Activated CD8-positive, alpha-beta memory T cell treated with anti-CD3 and anti-CD28 coated beads for 36 hours (primary cell): ENCODE measurements at regions not wholly inside any gene's neighbourhood (a gene's known extent, or its start where the extent isn't known, plus 50 kb on each side); places are given as distances from the start of the nearest gene placed in this dataset.

Source experiments
- CTCF ChIA-PET: fragments of 350-600 bp; sonication (Branson Sonifier 250); formaldehyde crosslinking; loops from one replicate; lab custom pipeline; 2021; ENCODE audit warnings: antibody characterized with exemption; lab: Charles Lee
- POLR2A ChIA-PET: fragments of 350-600 bp; sonication (Branson Sonifier 250); formaldehyde crosslinking; loops from one replicate; lab custom pipeline; 2021; ENCODE audit warnings: antibody characterized with exemption; lab: Charles Lee

GRCh38 chr14:42671636-42672035 lies 1065.0 kb downstream of the LRFN5 start:
- POLR2A ChIA-PET = interaction anchor here (0.6 kb wide), 1 partner anchor 139 kb away, joined by 3 read pairs; no protein-coding TSS in a partner anchor

GRCh38 chr14:42665083-42665482 lies 1058.4 kb downstream of the LRFN5 start:
- POLR2A ChIA-PET = no interaction called here
- CTCF ChIA-PET = no interaction called here

More at GRCh38 chr14:42671636-42672035, 1065.0 kb downstream of the LRFN5 start:
- CTCF ChIA-PET = interaction anchor here (0.9 kb wide), 1 partner anchor 19 kb away, joined by 3 read pairs; no protein-coding TSS in a partner anchor

GRCh38 chr14:42664190-42664589 lies 1057.5 kb downstream of the LRFN5 start:
- CTCF ChIA-PET = no interaction called here
- POLR2A ChIA-PET = no interaction called here

- POLR2A ChIA-PET = no interaction called here
Measured at GRCh38 chr14:42654707-42655106, 1048.0 kb downstream of the LRFN5 start.

DNA sequence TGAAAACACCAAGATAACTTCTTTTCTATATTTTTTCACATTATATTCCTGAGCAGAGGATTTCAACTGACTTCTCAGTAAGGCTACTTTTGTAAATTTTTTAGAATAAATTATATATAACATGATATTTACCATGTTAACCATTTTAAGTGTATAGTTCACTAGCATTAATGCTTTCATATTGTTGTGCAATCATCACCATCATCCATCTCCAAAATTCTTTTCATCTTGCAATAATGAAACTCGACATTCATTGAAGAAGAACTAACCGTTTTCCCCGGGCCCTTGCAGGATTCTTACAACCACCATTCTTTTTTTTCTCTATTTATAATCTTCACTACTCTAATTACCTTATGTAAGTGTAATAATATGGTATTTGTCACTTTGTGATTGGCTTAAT lies 1036.1 kb downstream of the LRFN5 start:
- POLR2A ChIA-PET = no interaction called here
- CTCF ChIA-PET = no interaction called here

More at GRCh38 chr14:42654707-42655106, 1048.0 kb downstream of the LRFN5 start:
- CTCF ChIA-PET = no interaction called here

GRCh38 chr14:42633504-42634095 lies 1026.9 kb downstream of the LRFN5 start:
- ChIA-PET CTCF (no interaction called here), POLR2A (no interaction called here)

DNA sequence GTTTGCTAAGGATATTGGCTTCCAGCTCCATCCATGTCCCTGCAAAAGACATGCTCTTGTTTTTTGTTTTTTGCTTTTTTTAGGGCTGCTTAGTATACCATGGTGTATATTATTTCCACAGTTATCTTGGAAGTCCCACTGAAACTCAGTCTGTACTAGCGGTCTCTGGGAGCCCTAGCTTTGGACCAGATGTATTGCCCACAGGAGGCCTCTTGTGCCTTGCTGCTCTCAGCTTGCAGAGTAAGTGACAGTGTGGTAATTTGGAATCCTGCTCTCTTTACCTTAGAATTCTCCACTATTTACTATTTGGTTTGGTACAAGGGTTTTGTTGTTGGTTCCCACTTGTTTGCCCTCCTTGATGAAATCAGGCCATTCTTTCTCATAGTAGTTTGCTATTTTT lies 1022.9 kb downstream of the LRFN5 start:
- POLR2A ChIA-PET = no interaction called here

DNA sequence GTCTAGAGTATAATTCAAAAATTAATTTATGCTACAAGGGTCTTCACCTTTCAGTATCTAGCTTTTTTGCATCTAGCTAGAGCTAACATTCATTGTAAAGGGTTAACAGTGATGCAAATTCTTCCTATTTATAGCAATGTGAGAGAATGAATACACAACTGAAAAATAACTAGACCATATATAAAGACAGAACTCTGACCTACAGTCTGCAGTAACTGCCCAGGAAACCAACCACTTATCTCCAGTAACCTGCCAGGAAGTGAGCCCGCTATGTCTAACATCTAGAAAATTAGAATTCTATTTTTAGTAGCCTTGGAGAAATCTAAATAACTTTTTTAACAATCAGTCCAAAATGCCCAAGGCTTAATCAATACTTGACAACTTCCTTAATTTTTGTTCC lies 1021.9 kb downstream of the LRFN5 start:
- ChIA-PET POLR2A (no interaction called here), CTCF (no interaction called here)

More for the DNA sequence above, 1022.9 kb downstream of the LRFN5 start:
- CTCF ChIA-PET = no interaction called here

GRCh38 chr14:42626986-42627385 lies 1020.3 kb downstream of the LRFN5 start:
- POLR2A ChIA-PET = no interaction called here
- CTCF ChIA-PET = no interaction called here

DNA sequence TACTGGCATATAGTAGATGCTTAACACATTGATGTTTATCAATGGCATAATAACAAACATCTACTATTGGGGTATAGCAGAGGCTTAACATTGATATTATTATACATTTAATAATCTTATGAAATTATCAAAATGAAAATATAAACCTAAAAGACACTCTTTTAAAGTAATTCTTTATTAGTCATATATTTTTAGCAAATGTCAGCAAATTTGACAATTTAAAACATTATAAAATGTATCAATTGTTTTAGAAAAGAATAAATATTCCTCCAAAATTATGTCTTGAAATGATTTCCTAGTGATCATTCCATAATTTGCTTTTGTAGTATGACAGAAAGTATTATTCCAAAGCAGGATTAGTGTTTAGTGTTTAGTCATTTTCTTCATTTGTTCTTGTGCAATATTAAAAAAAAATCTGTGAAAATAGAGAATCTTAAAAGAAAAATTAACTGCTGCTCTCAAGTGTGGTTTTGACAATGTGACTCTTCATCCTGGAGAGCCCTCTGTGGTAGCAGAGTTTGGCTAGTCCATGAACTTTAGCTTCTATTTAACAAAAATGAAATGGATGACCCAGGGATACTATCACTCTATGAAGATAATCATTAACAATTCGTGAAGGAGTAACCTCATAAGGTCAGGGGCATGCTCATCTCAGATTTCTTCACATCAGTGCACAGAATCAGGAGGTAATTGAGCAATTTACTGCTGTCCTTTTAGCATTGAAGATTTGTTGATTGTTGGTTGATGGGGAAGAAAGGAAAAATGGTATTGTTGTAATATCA lies 1018.5 kb downstream of the LRFN5 start:
- CTCF ChIA-PET = no interaction called here
- POLR2A ChIA-PET = no interaction called here

- ChIA-PET CTCF (no interaction called here), POLR2A (no interaction called here)
Measured at GRCh38 chr14:42617005-42617404, 1010.3 kb downstream of the LRFN5 start.

DNA sequence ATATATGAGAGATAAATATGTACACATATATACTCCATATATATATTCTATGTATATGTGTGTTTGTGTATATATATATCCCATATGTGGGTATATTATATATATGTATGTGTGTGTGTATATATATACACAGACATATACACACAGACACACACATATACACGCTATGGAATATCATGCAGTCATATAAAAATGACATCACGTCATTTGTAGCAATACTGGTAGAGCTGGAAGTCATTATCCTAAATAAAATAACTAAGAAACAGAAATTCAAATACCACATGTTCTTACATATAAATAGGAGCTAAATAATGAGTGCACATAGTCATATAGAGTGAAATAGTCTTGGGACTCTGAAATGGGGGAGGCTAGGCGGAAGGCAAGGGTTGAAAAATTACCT lies 1000.2 kb downstream of the LRFN5 start:
- CTCF ChIA-PET = no interaction called here
- POLR2A ChIA-PET = no interaction called here

DNA sequence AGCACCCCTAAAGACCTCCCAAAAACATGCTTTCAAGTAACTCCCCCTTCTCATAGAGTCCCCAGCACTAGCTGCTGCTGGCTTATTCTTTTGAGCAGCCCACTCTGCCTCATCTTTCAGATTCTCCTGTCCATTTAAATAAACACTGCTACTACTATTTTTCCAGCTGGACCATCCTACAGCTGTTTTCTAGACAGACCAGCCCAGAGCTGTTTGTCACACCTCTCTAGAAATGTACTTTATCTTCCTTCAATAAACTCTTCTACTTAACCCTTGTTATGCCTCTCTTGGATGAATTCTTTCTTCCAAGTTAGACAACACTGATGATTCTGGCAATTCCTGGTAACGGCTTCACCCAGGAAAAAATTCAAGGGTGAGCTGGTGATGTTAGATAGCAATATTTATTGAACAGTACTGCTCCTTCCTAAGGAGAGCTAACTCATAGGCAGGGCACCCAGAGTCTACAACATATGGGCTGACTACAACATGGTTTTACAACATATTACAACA lies 995.7 kb downstream of the LRFN5 start:
- CTCF ChIA-PET = no interaction called here
- POLR2A ChIA-PET = no interaction called here

- POLR2A ChIA-PET = no interaction called here
Measured at GRCh38 chr14:42572032-42572431, 965.4 kb downstream of the LRFN5 start.

GRCh38 chr14:42569227-42569626 lies 962.6 kb downstream of the LRFN5 start:
- CTCF ChIA-PET = no interaction called here
- POLR2A ChIA-PET = no interaction called here

More at GRCh38 chr14:42572032-42572431, 965.4 kb downstream of the LRFN5 start:
- CTCF ChIA-PET = no interaction called here

- CTCF ChIA-PET = no interaction called here
- POLR2A ChIA-PET = no interaction called here
Measured at GRCh38 chr14:42565556-42565955, 958.9 kb downstream of the LRFN5 start.

DNA sequence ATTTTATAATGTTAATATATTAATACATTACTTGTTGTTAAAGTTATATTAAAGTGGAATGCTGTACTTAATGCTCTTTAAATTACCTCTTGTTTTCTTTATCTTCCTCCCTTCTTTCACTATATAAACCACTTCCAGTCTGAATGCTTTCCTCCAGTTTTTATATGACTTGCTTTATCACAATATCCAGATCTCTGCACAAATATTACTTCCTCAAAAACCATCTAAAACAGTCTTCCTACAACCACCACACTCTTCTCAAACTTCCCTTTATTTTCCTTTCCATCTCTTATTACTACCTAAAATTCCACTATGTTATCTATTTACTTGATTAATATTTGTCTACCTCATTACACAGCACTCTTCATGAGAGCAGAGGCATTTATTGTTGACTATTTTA lies 956.6 kb downstream of the LRFN5 start:
- POLR2A ChIA-PET = no interaction called here
- CTCF ChIA-PET = no interaction called here

DNA sequence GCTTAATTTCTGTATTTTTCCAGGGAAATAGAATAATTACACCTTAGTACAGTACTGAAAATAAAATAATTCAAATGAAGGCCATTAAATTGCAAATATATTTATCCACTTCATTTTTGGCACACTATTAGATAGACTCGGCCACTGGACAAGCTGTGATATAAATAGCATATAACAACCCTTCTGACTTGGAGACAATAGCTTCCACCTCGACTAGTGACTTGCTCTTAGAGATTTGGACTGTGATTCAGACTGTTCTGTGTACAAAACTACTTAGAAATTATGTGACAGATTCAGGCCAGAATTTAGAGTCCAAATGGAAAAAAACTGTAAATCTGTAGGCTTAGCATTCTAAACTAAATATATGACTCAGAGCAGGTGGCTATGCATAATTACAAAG lies 949.9 kb downstream of the LRFN5 start:
- ChIA-PET POLR2A (no interaction called here), CTCF (no interaction called here)

- POLR2A ChIA-PET = no interaction called here
- CTCF ChIA-PET = no interaction called here
Measured at GRCh38 chr14:42555365-42555764, 948.7 kb downstream of the LRFN5 start.

GRCh38 chr14:42554091-42554490 lies 947.4 kb downstream of the LRFN5 start:
- ChIA-PET CTCF (no interaction called here), POLR2A (no interaction called here)

DNA sequence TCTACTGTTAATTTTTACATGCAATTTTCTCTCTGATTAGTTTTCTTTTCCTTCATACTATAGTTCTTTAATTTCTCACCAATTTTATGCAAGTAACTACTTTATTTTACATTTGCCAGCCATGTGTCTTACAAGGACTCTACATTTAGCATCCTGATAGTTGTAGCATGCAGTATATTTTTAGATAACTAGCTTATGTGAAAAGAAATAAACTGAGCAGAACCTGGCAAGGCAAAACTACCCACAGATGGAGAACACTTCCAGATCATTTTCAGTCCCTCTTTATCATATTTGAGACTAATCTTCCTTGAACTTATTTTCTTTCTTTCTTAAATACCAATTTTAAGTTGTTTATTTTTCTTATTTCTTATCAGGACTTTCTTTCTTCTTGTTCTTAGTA lies 943.6 kb downstream of the LRFN5 start:
- CTCF ChIA-PET = no interaction called here

More for the DNA sequence above, 943.6 kb downstream of the LRFN5 start:
- POLR2A ChIA-PET = no interaction called here
